HL-60 (cell line): ENCODE measurements at regions not wholly inside any gene's neighbourhood (a gene's known extent, or its start where the extent isn't known, plus 50 kb on each side); places are given as distances from the start of the nearest gene placed in this dataset.

Experiments
- DNase-seq, 2 experiments: peaks; one replicate each; pipeline ENCODE4 v3.0.0-alpha.2; 2010 to 2020; ENCODE audit warnings: low read depth in 1 of 2, low spot score in 1 of 2
- H3K27ac ChIP-seq: fragments of 250-450 bp; sonication (Bioruptor Pico); replicated peaks from 2 replicates; pipeline ENCODE4 v1.5.1; 2020; ENCODE audit warnings: mild to moderate bottlenecking, moderate library complexity
- H3K27me3 ChIP-seq: fragments of 250-450 bp; sonication (Bioruptor Pico); 2 replicates; pipeline ENCODE4 v1.5.1; 2021; ENCODE audit warnings: mild to moderate bottlenecking, moderate library complexity; ENCODE audit not compliant: insufficient read depth, poor library complexity, severe bottlenecking
- H3K4me3 ChIP-seq: replicated peaks from 2 replicates; pipeline ENCODE4 v1.5.1; 2011; ENCODE audit warnings: mild to moderate bottlenecking, control low read depth, low read length; ENCODE audit not compliant: insufficient read depth
- GABPA ChIP-seq: IDR thresholded peaks from 2 replicates; pipeline ENCODE4 v1.6.1; 2012; ENCODE audit warnings: low read depth
- POLR2AphosphoS5 ChIP-seq: IDR thresholded peaks from 2 replicates; pipeline ENCODE4 v1.6.1; 2012; ENCODE audit warnings: low read depth
- SPI1 ChIP-seq: IDR thresholded peaks from 2 replicates; pipeline ENCODE4 v1.6.1; 2012; ENCODE audit warnings: low read depth, mild to moderate bottlenecking, borderline replicate concordance
- TF ChIP-seq, protein P1 (sequence below): IDR thresholded peaks from one replicate; pipeline ENCODE4 v1.5.1; 2011; ENCODE audit warnings: low read length, control low read depth, inconsistent platforms; ENCODE audit not compliant: insufficient read depth
- TF ChIP-seq, protein P2 (sequence below): IDR thresholded peaks from 2 replicates; pipeline ENCODE4 v1.6.1; 2012; ENCODE audit warnings: low read depth; ENCODE audit not compliant: insufficient replicate concordance

DNA sequence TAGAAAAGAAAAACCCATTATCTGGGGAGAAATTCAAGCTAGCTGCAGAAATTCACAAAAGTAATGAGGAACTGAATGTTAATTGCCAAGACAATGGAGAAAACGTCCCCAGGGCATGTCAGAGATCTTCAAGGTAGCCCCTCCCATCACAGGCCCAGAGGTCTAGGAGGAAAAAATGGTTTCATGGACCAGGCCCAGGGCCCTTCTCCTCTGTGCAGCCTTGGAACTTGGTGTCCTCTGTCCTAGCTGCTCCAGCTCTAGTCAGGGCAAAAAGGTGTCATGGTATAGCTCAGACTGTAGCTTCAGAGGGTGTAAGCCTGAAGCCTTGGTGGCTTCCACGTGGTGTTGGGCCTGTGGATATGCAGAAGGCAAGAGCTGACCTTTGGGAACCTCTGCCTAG, 411.8 kb downstream of the ADRA2A start:
- H3K27me3 ChIP-seq, result no peaks in the 10 kb centered on the region
- no peak overlapping the region for H3K27ac ChIP-seq
- TF ChIP-seq SPI1 (no peak), POLR2AphosphoS5 (no peak), GABPA (no peak)
- TF ChIP-seq, protein P1, sequence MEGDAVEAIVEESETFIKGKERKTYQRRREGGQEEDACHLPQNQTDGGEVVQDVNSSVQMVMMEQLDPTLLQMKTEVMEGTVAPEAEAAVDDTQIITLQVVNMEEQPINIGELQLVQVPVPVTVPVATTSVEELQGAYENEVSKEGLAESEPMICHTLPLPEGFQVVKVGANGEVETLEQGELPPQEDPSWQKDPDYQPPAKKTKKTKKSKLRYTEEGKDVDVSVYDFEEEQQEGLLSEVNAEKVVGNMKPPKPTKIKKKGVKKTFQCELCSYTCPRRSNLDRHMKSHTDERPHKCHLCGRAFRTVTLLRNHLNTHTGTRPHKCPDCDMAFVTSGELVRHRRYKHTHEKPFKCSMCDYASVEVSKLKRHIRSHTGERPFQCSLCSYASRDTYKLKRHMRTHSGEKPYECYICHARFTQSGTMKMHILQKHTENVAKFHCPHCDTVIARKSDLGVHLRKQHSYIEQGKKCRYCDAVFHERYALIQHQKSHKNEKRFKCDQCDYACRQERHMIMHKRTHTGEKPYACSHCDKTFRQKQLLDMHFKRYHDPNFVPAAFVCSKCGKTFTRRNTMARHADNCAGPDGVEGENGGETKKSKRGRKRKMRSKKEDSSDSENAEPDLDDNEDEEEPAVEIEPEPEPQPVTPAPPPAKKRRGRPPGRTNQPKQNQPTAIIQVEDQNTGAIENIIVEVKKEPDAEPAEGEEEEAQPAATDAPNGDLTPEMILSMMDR, result no peak
- TF ChIP-seq, protein P2, sequence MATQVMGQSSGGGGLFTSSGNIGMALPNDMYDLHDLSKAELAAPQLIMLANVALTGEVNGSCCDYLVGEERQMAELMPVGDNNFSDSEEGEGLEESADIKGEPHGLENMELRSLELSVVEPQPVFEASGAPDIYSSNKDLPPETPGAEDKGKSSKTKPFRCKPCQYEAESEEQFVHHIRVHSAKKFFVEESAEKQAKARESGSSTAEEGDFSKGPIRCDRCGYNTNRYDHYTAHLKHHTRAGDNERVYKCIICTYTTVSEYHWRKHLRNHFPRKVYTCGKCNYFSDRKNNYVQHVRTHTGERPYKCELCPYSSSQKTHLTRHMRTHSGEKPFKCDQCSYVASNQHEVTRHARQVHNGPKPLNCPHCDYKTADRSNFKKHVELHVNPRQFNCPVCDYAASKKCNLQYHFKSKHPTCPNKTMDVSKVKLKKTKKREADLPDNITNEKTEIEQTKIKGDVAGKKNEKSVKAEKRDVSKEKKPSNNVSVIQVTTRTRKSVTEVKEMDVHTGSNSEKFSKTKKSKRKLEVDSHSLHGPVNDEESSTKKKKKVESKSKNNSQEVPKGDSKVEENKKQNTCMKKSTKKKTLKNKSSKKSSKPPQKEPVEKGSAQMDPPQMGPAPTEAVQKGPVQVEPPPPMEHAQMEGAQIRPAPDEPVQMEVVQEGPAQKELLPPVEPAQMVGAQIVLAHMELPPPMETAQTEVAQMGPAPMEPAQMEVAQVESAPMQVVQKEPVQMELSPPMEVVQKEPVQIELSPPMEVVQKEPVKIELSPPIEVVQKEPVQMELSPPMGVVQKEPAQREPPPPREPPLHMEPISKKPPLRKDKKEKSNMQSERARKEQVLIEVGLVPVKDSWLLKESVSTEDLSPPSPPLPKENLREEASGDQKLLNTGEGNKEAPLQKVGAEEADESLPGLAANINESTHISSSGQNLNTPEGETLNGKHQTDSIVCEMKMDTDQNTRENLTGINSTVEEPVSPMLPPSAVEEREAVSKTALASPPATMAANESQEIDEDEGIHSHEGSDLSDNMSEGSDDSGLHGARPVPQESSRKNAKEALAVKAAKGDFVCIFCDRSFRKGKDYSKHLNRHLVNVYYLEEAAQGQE, result no peak
- DNase-seq, result no peak
- no peak overlapping the region for H3K4me3 ChIP-seq

DNA sequence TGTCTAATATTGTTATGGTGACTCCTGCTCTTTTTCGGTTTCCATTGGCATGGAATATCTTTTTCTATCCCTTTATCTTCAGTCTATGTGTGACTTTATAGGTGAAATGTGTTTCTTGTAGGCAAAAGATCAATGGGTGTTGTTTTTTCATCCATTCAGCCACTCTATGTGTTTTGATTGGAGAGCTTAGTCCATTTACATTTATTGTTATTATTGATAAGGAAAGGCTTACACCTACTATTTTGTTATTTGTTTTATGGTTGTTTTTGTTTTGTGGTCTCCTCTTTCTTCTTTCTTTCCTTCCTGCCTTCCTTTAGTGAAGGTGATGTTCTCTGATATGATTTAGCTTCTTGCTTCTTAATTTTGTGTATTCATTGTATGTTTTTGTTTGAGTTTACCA, 414.3 kb downstream of the ADRA2A start:
- Histone ChIP-seq H3K27ac (no peak overlapping the region), H3K27me3 (no peaks in the 10 kb centered on the region), H3K4me3 (no peak overlapping the region)
- TF ChIP-seq GABPA (no peak), POLR2AphosphoS5 (no peak), SPI1 (no peak)
- TF ChIP-seq, protein P1, result no peak
- TF ChIP-seq, protein P2, result no peak
- no peak for DNase-seq

DNA sequence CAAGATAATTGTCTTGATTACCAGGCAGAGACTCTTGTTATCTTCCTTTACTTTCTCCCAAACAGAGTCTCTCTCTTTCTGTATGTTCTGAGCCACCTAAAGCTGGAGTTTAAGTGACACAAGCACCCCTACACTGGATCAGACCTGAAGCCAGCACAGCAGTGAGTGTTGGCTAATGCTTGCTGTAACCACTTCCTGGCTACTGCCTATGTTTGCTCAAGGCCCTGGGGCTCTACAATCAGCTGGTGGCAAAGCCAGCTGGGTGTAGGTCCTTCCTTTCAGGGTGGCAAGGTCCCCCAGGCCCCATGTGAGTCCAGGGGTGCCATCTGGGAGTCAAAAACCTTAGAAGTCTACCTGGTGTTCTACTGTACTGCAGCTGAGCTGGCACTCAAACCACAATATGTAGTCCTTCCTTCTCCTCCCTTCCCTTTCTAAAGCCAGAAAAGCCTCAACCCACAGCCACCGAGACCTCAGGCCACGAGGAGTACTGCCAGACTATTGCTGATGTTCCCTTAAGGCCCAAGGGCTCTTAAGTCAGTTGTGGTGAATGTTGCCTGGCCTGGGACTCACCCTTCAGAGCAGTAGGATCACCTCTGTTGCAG, 416.3 kb downstream of the ADRA2A start:
- peak in 1 of 2 experiments; percentile 68 for DNase-seq
- TF ChIP-seq SPI1, result no peak
- TF ChIP-seq, protein P2, result no peak
- peak; percentile 50; the same call in 1 of the 2 replicates for TF ChIP-seq POLR2AphosphoS5
- no peak for TF ChIP-seq GABPA
- TF ChIP-seq, protein P1, result no peak

More for the DNA sequence above, 416.3 kb downstream of the ADRA2A start:
- no peaks in the 10 kb centered on the region for H3K27me3 ChIP-seq
- H3K4me3 ChIP-seq, result no peak overlapping the region
- no peak overlapping the region for H3K27ac ChIP-seq
